GM12878 (cell line): ENCODE measurements at regions not wholly inside any gene's neighbourhood (a gene's known extent, or its start where the extent isn't known, plus 50 kb on each side); places are given as distances from the start of the nearest gene placed in this dataset.

ENCODE experiments used
- ATAC-seq: fragments of 200-7000 bp; cut with Tn5 transposase; 3 replicates; pipeline ENCODE4 v1.9.1; 2020; ENCODE audit warnings: mild to moderate bottlenecking, moderate library complexity
- BruUV-seq: library from RNA; stranded (reverse); fragments of 400-500 nt; replicated peaks from 2 replicates; lab custom pipeline; 2021; lab: Mats Ljungman, UMichigan
- CTCF ChIA-PET: fragments of 300-600 bp; sonication (Branson Sonifier 250); formaldehyde crosslinking; extraction: SDS; loops from one replicate; lab custom pipeline; 2021; ENCODE audit warnings: inconsistent platforms; lab: Yijun Ruan, JAX
- POLR2A ChIA-PET: fragments of 350-600 bp; formaldehyde crosslinking; extraction: SDS; loops from one replicate; lab custom pipeline; 2021; ENCODE audit warnings: inconsistent platforms; lab: Charles Lee
- RAD21 ChIA-PET: fragments of 300-600 bp; sonication (Branson Sonifier 250); formaldehyde crosslinking; loops from one replicate; lab custom pipeline; 2023; ENCODE audit warnings: antibody characterized with exemption; ENCODE audit not compliant: unreplicated experiment; lab: Charles Lee
- SMC1A ChIA-PET: fragments of 300-600 bp; sonication (Branson Sonifier 250); formaldehyde crosslinking; loops from one replicate; lab custom pipeline; 2023; ENCODE audit not compliant: unreplicated experiment, uncharacterized antibody; lab: Charles Lee
- DNase-seq: peaks from one replicate; pipeline ENCODE4 v3.0.0-alpha.2; 2011; ENCODE audit warnings: low read depth, low spot score
- FAIRE-seq: peaks from 3 replicates; lab custom pipeline; 2011; peaks lifted over from hg19 to GRCh38; lab: Jason Lieb, UNC
- H2AFZ ChIP-seq: 2 replicates; pipeline ENCODE4 v1.6.0; 2011; ENCODE audit warnings: low read depth, low read length, control low read depth; ENCODE audit not compliant: control insufficient read depth
- H3K27ac ChIP-seq: 2 replicates; pipeline ENCODE4 v1.5.1; 2011; ENCODE audit warnings: control low read depth; ENCODE audit not compliant: control insufficient read depth, insufficient read depth
- H3K27me3 ChIP-seq, 2 experiments: replicated peaks in 1 of 2; 2 replicates each; pipeline versions ENCODE4 v1.6.0 to v1.6.1; 2011; ENCODE audit warnings: low read length in 1 of 2; ENCODE audit not compliant: control insufficient read depth in 2 of 2, insufficient read depth in 2 of 2
- H3K36me3 ChIP-seq, 2 experiments: 2 replicates each; pipeline ENCODE4 v1.5.1; 2011; ENCODE audit warnings: low read length in 1 of 2; ENCODE audit not compliant: control insufficient read depth in 2 of 2, insufficient read depth in 2 of 2
- H3K4me1 ChIP-seq: 2 replicates; pipeline ENCODE4 v1.6.1; 2011; ENCODE audit warnings: mild to moderate bottlenecking, low read length, moderate library complexity, mixed read lengths; ENCODE audit not compliant: control insufficient read depth, insufficient read depth
- H3K4me2 ChIP-seq: 2 replicates; pipeline ENCODE4 v1.6.0; 2011; ENCODE audit warnings: control low read depth; ENCODE audit not compliant: control insufficient read depth, insufficient read depth
- H3K4me3 ChIP-seq: fragments of 200-600 bp; sonication (generic); 2 replicates; pipeline ENCODE4 v1.5.1; 2016
- H3K79me2 ChIP-seq: 2 replicates; pipeline ENCODE4 v1.6.0; 2011; ENCODE audit warnings: low read length; ENCODE audit not compliant: control insufficient read depth, insufficient read depth
- H3K9ac ChIP-seq: 2 replicates; pipeline ENCODE4 v1.8.0; 2011; ENCODE audit warnings: low read length, control low read depth, mixed read lengths; ENCODE audit not compliant: control insufficient read depth, insufficient read depth
- H3K9me3 ChIP-seq: replicated peaks from 3 replicates; pipeline ENCODE4 v1.5.1; 2011; ENCODE audit warnings: mild to moderate bottlenecking, low read length; ENCODE audit not compliant: control insufficient read depth, insufficient read depth
- H4K20me1 ChIP-seq: 2 replicates; pipeline ENCODE4 v1.6.0; 2011; ENCODE audit not compliant: control insufficient read depth, insufficient read depth
- BMI1 ChIP-seq: fragments of 450-650 bp; IDR thresholded peaks from 2 replicates; pipeline ENCODE4 v1.6.1; 2016; ENCODE audit warnings: mild to moderate bottlenecking, moderate library complexity, borderline replicate concordance
- EP300 ChIP-seq, 2 experiments: fragments of 150-350 bp in 1 of 2; IDR thresholded peaks; 2 replicates each; pipeline ENCODE4 v1.6.1; 2011 to 2012; ENCODE audit warnings: low read depth in 2 of 2, low read length in 2 of 2, borderline replicate concordance in 1 of 2, improper control_type of control experiment in 1 of 2, inconsistent platforms in 1 of 2; ENCODE audit not compliant: control insufficient read depth in 1 of 2
- RAD21 ChIP-seq: IDR thresholded peaks from 2 replicates; pipeline ENCODE4 v1.6.1; 2011; ENCODE audit warnings: mild to moderate bottlenecking, low read depth, low read length, moderate library complexity; ENCODE audit not compliant: insufficient read depth
- WGBS: methylation state at CpG from one replicate; pipeline ENCODE4 v1.1.6; 2016; ENCODE audit warnings: low lambda C conversion rate; ENCODE audit not compliant: insufficient replicate concordance, insufficient coverage; ENCODE audit errors: missing lambda C conversion rate; 5-methylcytosine and 5-hydroxymethylcytosine counted together
- in situ Hi-C: fragments of 300-500 bp; cut with MboI; formaldehyde crosslinking; loops from 9 replicates; pipeline ENCODE4 v1.14.3; 2018; ENCODE audit warnings: mixed read lengths
- intact Hi-C: fragments of 100-400 bp; cut with micrococcal nuclease; formaldehyde crosslinking; loops from one replicate; pipeline ENCODE4 v1.14.2; 2022; ENCODE audit not compliant: unreplicated experiment
- TF ChIP-seq, protein P1 (sequence below): IDR thresholded peaks from 2 replicates; pipeline ENCODE4 v1.6.1; 2011; ENCODE audit warnings: borderline replicate concordance, low read depth, mild to moderate bottlenecking, moderate library complexity, low read length; ENCODE audit not compliant: insufficient read depth, poor library complexity, severe bottlenecking
- TF ChIP-seq, protein P2 (sequence below): IDR thresholded peaks from 2 replicates; pipeline ENCODE4 v1.6.1; 2012; ENCODE audit warnings: low read length, inconsistent platforms
- TF ChIP-seq, protein P3 (sequence below): fragments of 450-650 bp; IDR thresholded peaks from 2 replicates; pipeline ENCODE4 v1.6.1; 2018; ENCODE audit warnings: mild to moderate bottlenecking, low read depth, moderate library complexity; ENCODE audit not compliant: partially characterized antibody

DNA sequence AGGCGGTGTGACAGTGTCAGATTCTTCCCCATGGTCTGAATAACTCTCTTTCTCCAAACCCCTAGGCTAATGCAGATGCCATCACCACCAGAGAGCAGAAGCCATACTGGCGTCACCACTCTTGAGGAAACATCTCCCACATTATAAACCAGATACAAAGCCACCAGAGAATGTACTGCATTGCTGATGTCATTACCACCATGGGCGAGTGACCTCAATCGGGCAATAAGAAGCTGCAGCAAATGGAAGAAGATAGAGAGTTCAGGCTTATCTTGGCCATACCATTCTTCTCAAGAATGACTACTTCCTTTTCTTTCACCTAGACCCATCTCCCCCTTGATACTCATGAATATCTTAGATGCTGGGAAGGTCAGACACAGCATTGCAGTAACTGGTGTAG lies 1157.2 kb downstream of the TMEM121 start:
- Histone ChIP-seq H3K79me2 (no peaks in the 10 kb centered on the region), H3K9me3 (no peaks in the 10 kb centered on the region), H3K27me3 (peaks cover 0 to 8% of the 10 kb centered on the region in 2 experiments; a peak in 2 of 4 replicates), H3K4me3 (no peak overlapping the region), H2AFZ (no peak overlapping the region), H3K4me1 (no peaks in the 10 kb centered on the region), H3K36me3 (no peaks in the 10 kb centered on the region), H4K20me1 (no peaks in the 10 kb centered on the region), H3K4me2 (no peak overlapping the region), H3K9ac (no peak overlapping the region), H3K27ac (no peak overlapping the region)
- ATAC-seq, result no peak
- SMC1A ChIA-PET, result interaction anchor here (1.0 kb wide), 1 partner anchor 16 kb away, joined by 5 read pairs; no protein-coding TSS in a partner anchor
- FAIRE-seq, result peak; percentile 47
- DNase-seq, result no peak
- CTCF ChIA-PET, result interaction anchor here (0.6 to 2.4 kb wide), 6 partner anchors 9 to 189 kb away, joined by 3 to 19 read pairs (median 4); no protein-coding TSS in a partner anchor
- WGBS, result 68% methylated on average over 4 of the region's 4 CpGs
- TF ChIP-seq RAD21, result no peak
- no peak for TF ChIP-seq EP300 (IDR thresholded peaks at IDR 0.05; ENCODE audit: borderline replicate concordance in 1 of 2, control insufficient read depth in 1 of 2, low read depth in 2 of 2, low read length in 2 of 2)
- TF ChIP-seq, protein P1, sequence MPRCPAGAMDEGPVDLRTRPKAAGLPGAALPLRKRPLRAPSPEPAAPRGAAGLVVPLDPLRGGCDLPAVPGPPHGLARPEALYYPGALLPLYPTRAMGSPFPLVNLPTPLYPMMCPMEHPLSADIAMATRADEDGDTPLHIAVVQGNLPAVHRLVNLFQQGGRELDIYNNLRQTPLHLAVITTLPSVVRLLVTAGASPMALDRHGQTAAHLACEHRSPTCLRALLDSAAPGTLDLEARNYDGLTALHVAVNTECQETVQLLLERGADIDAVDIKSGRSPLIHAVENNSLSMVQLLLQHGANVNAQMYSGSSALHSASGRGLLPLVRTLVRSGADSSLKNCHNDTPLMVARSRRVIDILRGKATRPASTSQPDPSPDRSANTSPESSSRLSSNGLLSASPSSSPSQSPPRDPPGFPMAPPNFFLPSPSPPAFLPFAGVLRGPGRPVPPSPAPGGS, result no peak
- TF ChIP-seq, protein P2, sequence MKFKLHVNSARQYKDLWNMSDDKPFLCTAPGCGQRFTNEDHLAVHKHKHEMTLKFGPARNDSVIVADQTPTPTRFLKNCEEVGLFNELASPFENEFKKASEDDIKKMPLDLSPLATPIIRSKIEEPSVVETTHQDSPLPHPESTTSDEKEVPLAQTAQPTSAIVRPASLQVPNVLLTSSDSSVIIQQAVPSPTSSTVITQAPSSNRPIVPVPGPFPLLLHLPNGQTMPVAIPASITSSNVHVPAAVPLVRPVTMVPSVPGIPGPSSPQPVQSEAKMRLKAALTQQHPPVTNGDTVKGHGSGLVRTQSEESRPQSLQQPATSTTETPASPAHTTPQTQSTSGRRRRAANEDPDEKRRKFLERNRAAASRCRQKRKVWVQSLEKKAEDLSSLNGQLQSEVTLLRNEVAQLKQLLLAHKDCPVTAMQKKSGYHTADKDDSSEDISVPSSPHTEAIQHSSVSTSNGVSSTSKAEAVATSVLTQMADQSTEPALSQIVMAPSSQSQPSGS, result no peak
- no peak for TF ChIP-seq BMI1
- TF ChIP-seq, protein P3, sequence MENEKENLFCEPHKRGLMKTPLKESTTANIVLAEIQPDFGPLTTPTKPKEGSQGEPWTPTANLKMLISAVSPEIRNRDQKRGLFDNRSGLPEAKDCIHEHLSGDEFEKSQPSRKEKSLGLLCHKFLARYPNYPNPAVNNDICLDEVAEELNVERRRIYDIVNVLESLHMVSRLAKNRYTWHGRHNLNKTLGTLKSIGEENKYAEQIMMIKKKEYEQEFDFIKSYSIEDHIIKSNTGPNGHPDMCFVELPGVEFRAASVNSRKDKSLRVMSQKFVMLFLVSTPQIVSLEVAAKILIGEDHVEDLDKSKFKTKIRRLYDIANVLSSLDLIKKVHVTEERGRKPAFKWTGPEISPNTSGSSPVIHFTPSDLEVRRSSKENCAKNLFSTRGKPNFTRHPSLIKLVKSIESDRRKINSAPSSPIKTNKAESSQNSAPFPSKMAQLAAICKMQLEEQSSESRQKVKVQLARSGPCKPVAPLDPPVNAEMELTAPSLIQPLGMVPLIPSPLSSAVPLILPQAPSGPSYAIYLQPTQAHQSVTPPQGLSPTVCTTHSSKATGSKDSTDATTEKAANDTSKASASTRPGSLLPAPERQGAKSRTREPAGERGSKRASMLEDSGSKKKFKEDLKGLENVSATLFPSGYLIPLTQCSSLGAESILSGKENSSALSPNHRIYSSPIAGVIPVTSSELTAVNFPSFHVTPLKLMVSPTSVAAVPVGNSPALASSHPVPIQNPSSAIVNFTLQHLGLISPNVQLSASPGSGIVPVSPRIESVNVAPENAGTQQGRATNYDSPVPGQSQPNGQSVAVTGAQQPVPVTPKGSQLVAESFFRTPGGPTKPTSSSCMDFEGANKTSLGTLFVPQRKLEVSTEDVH, result no peak
- intact Hi-C loops, result no loop called here
- RAD21 ChIA-PET, result no interaction called here
- no TSS peak for BruUV-seq
- POLR2A ChIA-PET, result no interaction called here
- in situ Hi-C loops, result no loop called here
